ENCODE measurements at regions not wholly inside any gene's neighbourhood (a gene's known extent, or its start where the extent isn't known, plus 50 kb on each side); places are given as distances from the start of the nearest gene placed in this dataset.

DNA sequence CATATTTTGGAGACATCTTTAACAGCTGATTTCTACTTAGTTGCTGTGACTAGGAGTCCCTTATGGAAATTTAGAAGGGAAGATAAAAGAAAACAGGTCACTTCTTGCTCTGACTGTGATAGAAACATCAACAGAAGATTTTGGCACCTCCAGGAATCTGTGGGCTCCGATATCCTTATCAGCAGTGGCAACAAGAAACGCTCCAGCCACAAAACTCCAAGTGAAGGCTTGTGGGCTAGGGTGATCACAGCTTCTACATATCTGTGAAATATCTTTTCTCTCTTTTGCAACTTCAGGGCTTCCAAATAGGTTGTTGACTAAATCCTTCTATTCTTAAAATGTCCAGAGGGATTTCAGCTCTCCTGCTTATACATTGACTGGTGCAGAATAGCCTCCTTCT, 1625.5 kb upstream of the CDH6 start:
- FAIRE-seq (no peak), DNase-seq (ENCODE audit: low read depth, low spot score) (no peak)
- H3K9ac ChIP-seq (replicated peaks; ENCODE audit: extremely low read depth, insufficient read depth, low read length): no peak overlapping the region
- intact Hi-C loops (cut with micrococcal nuclease): no loop called here
- H3K9me1 ChIP-seq (replicated peaks; ENCODE audit: control insufficient read depth, extremely low read depth, insufficient read depth, low read length): no peaks in the 10 kb centered on the region
- no TSS peak for BruUV-seq (replicated peaks)
- H3K4me1 ChIP-seq (ENCODE audit: control insufficient read depth, extremely low read depth, insufficient read depth, low read length): no peaks in the 10 kb centered on the region
- dilution Hi-C loops (cut with MboI; ENCODE audit: extremely low pct_ligation_motif_present, low sequenced_read_pairs): no loop called here
- H2AFZ ChIP-seq (ENCODE audit: low read depth, low read length): no peak overlapping the region
- no peaks in the 10 kb centered on the region for H3K79me2 ChIP-seq (ENCODE audit: control insufficient read depth, insufficient read depth, low read length)
- POLR2A ChIA-PET: no interaction called here
- H3K4me3 ChIP-seq (replicated peaks in 1 of 3; ENCODE audit: insufficient read depth in 1 of 3, low read depth in 1 of 3, low read length in 3 of 3): no peak overlapping the region
- no peak overlapping the region for H3K27ac ChIP-seq (ENCODE audit: insufficient read depth, low read depth, low read length)
- no peaks in the 10 kb centered on the region for H4K20me1 ChIP-seq (replicated peaks; ENCODE audit: control insufficient read depth, extremely low read depth, insufficient read depth, low read length)
- TF ChIP-seq FOS (IDR thresholded peaks at IDR 0.05; ENCODE audit: borderline replicate concordance, insufficient read depth, low read length) (no peak), MAX (IDR thresholded peaks at IDR 0.05; ENCODE audit: insufficient read depth, insufficient read length) (no peak), POLR2A (IDR thresholded peaks at IDR 0.05; ENCODE audit: low read depth, low read length) (no peak), GATA2 (IDR thresholded peaks at IDR 0.05; ENCODE audit: insufficient read depth, insufficient read length, low read depth, low read length) (no peak), JUN (IDR thresholded peaks at IDR 0.05; ENCODE audit: borderline replicate concordance, insufficient read depth, insufficient read length, low read depth) (no peak), POLR2AphosphoS5 (IDR thresholded peaks at IDR 0.05; ENCODE audit: insufficient read depth, low read depth, low read length) (no peak), MYC (IDR thresholded peaks at IDR 0.05; ENCODE audit: low read depth, low read length) (no peak), EZH2 (IDR thresholded peaks at IDR 0.05; ENCODE audit: borderline replicate concordance, low read depth, low read length, severe bottlenecking) (no peak)
- TF ChIP-seq, protein P1, sequence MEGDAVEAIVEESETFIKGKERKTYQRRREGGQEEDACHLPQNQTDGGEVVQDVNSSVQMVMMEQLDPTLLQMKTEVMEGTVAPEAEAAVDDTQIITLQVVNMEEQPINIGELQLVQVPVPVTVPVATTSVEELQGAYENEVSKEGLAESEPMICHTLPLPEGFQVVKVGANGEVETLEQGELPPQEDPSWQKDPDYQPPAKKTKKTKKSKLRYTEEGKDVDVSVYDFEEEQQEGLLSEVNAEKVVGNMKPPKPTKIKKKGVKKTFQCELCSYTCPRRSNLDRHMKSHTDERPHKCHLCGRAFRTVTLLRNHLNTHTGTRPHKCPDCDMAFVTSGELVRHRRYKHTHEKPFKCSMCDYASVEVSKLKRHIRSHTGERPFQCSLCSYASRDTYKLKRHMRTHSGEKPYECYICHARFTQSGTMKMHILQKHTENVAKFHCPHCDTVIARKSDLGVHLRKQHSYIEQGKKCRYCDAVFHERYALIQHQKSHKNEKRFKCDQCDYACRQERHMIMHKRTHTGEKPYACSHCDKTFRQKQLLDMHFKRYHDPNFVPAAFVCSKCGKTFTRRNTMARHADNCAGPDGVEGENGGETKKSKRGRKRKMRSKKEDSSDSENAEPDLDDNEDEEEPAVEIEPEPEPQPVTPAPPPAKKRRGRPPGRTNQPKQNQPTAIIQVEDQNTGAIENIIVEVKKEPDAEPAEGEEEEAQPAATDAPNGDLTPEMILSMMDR (IDR thresholded peaks at IDR 0.05; ENCODE audit: extremely low read depth in 1 of 2, insufficient read depth in 1 of 2, low read depth in 1 of 2, low read length in 2 of 2): no peak
- H3K36me3 ChIP-seq (ENCODE audit: control insufficient read depth in 2 of 2, extremely low read depth in 1 of 2, insufficient read depth in 2 of 2, low read length in 2 of 2): no peaks in the 10 kb centered on the region
- H3K9me3 ChIP-seq (replicated peaks; ENCODE audit: control insufficient read depth, insufficient read depth, low read length): peaks cover 2% of the 10 kb centered on the region
- no peaks in the 10 kb centered on the region for H3K27me3 ChIP-seq (ENCODE audit: control insufficient read depth in 2 of 2, insufficient read depth in 2 of 2, low read length in 2 of 2)
- H3K4me2 ChIP-seq (ENCODE audit: insufficient read depth, low read length): no peak overlapping the region
- CTCF ChIA-PET: no interaction called here

Data from endothelial cell of umbilical vein (primary cell).